GM18861 (cell line): ENCODE measurements at regions not wholly inside any gene's neighbourhood (a gene's known extent, or its start where the extent isn't known, plus 50 kb on each side); places are given as distances from the start of the nearest gene placed in this dataset.

Experiments
- ATAC-seq: cut with Tn5 transposase; IDR thresholded peaks from one replicate; pipeline ENCODE4 v1.9.1; 2021; ENCODE audit not compliant: unreplicated experiment

DNA sequence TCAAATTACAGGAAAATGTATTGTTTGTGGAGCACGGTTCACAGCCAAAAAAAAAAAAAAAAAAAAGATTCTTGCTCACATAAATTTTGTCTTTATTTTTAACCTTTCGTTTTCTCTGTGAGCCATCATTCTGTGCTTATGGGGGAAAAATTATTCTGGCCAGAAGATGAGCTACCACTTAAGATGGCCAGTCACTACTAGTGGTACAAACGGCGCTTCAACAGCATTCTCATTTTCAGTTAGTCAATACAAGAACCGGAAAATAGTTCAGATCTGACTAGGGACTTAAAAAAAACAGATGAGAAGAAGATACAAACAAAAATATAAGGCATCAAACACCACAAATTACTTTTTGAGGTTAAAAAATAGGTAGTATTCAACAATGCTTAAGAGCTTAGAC, 158.6 kb upstream of the CNTN5 start:
- no peak for ATAC-seq

DNA sequence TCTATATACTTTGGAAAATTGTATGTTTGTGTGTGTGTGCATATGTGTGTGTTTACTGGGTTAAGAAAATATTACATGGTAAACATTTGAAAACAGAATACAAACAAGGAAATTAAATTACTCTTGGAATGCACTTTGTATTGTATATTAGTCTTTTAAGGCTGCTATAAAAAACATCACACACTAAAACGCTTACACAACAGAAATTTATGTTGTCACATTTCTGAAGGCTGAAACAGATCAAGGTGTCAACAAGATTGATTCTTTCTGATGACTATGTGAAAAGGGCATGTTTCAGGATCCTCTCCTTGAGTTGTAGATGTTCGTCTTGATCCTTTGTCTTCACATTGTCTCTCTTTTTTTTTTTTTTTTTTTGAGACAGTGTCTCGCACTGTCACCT, 149.1 kb upstream of the CNTN5 start:
- ATAC-seq, result no peak

GRCh38 chr11:98874050-98874449, 146.7 kb upstream of the CNTN5 start:
- no peak for ATAC-seq

- no peak for ATAC-seq
Observed at GRCh38 chr11:98895936-98896335, 124.8 kb upstream of the CNTN5 start.

GRCh38 chr11:98940913-98941312, 79.8 kb upstream of the CNTN5 start:
- no peak for ATAC-seq

- ATAC-seq, result no peak
Observed at GRCh38 chr11:98944461-98944860, 76.3 kb upstream of the CNTN5 start.

GRCh38 chr11:98952107-98952506, 68.6 kb upstream of the CNTN5 start:
- ATAC-seq, result no peak

- ATAC-seq, result no peak
Observed at GRCh38 chr11:98955551-98955950, 65.2 kb upstream of the CNTN5 start.

DNA sequence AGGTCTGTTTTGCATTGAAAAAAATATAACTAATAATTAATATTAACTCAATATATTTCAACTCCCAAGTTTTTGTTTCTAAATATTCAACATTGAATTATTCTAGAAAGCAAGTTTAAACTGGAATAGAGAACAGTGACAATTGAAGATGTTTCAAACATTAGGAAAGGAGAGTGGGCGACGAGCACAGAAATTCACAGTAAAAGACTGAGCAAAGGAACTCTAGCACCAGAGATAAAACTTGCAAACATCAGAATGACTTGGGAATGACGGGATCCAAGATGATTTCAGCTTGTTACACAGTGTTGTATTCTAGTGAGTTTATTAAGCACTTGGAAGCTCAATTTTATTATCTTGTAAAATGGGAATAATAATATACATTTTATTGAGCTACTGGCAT, 56.6 kb upstream of the CNTN5 start:
- ATAC-seq, result no peak

DNA sequence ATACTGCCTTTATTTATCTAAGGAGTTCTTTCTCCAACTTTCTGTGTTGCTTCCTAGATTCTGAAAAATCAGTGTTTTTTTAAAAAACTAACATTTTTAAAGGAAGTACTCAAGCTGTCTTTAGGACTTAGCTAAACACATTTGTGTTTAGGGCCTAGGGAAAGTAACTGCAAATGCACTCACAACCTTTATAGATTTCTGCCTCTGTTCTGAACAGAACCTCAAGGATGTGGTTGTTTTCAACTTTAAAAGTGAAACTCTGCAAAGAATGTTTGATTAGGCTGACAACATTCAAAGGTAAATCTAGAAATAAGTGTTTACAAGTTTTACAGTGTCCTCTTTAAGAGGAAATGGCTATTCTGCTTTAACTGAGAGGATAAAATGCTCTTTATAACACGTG, 55.4 kb upstream of the CNTN5 start:
- no peak for ATAC-seq

DNA sequence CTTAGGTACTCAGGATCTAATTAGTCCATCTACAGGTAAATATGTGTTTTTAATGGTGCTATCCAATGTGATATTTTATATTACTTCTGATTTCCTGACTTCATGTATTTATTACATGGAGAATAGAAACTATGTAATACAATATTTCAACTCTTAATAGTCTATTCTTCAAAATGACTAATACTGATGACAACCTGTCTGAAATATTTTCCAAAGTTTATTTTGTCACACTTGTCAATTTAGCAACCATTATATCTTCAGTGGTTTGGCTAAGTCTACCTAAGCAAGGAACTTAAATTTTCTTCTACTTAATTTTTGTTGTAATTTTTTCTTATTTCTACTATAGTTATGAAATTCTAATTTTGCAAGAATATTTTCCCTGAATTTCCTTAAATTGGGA, 55.0 kb upstream of the CNTN5 start:
- no peak for ATAC-seq

DNA sequence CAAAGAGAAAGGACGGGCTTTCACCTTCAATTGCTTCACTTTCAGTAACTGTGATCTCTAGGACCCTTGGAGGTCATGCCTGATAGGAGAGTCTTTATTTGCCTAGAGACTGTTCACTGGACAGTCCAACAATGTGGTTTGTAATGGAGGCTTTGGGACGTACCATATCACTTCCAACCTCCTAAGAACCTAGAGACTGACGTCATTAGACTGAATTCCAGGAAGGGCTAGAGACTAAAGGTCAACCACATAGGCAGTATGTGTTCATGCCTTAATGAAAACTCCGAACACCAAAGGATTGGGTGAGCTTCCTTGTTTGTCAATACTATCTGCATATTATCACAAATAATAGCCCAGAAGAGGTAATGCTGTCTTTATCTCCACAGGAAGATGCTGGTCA, 53.7 kb upstream of the CNTN5 start:
- ATAC-seq, result no peak
